Stimulated activated CD4-positive, alpha-beta T cell treated with anti-CD3 and anti-CD28 coated beads, TNF-alpha, amount 100 ng/mL, for 48 hours (primary cell): ENCODE measurements at regions not wholly inside any gene's neighbourhood (a gene's known extent, or its start where the extent isn't known, plus 50 kb on each side); places are given as distances from the start of the nearest gene placed in this dataset.

Experiments
- DNase-seq, 3 donors: peaks; one replicate each; pipeline ENCODE4 v3.0.0-alpha.2; 2020; ENCODE audit warnings: low read depth in 3 of 3

GRCh38 chr5:2493356-2493755 lies 258.1 kb downstream of the IRX2 start:
- no peak for DNase-seq

GRCh38 chr5:2492476-2492875 lies 259.0 kb downstream of the IRX2 start:
- no peak for DNase-seq

- no peak for DNase-seq
These were observed 259.6 kb downstream of the IRX2 start for GRCh38 chr5:2491846-2492245.

GRCh38 chr5:2489306-2489705 lies 262.2 kb downstream of the IRX2 start:
- no peak for DNase-seq

DNA sequence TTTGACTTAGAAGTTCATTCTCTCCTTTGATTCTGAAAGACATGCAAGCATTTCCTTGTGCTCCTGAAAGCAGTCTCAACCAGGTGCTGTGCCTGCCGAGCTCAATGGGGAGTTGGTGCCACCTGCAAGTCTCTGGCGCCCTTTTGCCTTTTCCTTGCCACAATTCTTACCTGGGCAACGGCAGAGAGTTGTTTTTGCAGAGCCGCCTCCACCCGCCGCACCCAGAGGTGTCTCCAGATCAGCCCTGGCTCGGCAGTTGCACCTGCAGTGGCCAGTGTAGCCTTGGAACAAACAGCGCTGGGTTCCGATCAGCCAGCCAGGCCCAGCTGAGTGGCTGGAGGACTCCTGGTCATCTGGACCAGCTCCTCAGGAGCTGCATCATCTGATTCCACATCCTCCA lies 262.9 kb downstream of the IRX2 start:
- DNase-seq: no peak

GRCh38 chr5:2487152-2487763 lies 264.2 kb downstream of the IRX2 start:
- no peak for DNase-seq

DNA sequence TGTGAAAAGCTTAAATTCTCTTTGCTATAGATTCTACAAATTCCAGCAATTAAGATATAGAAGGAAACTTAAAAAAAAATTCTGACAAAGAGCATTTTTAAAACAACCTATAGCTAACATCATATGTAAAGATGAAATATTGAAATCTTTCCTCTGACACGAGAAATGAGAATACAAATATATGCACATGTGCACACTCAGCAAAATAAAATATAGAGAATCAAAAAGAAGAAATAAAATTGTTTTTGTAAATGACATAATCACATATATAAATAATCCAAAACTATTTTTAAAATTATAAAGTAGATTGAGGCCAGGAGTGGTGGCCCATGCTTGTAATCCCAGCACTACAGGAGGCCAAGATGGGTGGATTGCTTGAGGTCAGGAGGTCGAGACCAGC lies 265.1 kb downstream of the IRX2 start:
- no peak for DNase-seq

DNA sequence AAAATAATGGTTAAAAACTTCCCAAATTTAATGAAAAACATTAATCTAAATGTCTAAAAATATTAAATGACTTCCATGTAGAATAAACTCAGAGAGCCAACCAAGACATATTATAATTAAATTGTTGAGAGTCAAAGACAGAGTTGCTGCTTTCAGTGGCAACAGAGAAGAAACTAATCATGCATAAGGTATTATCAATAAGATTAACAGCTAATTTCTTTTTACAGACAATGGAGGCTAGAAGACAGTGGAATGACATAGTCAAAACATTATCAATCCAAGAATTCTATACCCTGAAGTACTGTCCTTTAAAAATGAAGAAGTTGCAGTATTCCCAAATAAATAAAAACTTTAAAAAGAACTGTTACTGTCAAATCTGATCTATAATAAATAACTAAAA lies 268.7 kb downstream of the IRX2 start:
- DNase-seq: no peak

DNA sequence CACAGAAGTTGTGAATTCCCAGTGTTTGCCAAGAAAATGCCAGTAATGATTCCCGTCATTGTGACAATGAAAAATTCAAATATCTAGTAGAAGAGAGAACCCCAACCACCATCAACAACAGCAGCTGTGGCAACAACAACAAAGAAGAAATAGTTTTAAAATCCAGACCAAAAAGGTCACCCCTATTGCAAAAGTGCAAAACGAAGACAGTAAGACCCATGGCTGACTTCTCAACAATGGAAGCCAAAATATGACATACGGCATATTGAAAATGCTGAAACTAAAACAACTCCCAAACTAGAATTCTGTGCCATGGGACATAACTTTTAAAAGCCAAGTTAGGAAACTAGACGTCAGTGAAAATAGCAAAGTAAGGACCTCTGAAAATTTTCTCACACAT lies 270.6 kb downstream of the IRX2 start:
- no peak for DNase-seq

- no peak for DNase-seq
These were observed 275.6 kb downstream of the IRX2 start for GRCh38 chr5:2475902-2476301.

DNA sequence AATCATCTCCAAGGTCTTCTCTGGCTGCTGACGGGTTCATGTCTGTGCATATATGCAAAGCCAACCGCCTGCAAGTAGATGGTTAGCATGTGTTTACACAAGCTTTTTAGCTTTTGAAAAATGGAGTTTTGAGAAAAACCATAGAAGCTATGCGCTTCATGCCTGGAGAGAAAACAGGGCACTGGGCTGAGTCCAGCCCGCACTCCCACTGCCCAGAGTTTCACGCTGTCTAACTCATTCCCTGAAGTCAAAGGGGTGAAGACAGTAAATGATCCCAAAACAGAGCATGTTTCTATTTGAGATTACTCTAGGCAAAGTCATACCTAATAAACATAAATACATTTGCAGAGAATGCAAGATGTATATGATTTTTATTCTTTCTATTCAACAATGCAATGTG lies 278.8 kb downstream of the IRX2 start:
- DNase-seq: no peak

- DNase-seq: no peak
These were observed 280.2 kb downstream of the IRX2 start for GRCh38 chr5:2471152-2471879.

DNA sequence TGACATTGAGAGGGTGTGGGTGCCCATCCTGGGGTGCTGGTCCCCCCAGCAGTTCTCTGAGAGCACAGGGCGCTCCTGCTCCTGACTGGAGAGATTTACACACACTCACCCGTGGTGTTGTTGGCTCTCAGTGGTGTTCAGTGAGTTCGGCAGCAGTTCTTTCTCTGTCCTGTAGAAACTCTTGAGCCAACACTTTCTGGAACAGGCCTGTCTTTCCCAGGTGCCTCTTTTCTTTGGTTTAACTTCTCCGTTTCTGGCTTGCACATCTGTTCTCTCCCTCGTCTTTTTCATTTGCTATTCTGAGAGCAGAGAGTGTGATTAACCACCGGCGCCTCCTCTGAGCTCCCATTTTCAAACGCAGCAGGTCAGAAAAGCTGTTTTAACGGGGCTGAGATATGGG lies 284.5 kb downstream of the IRX2 start:
- no peak for DNase-seq

GRCh38 chr5:2465383-2465782 lies 286.1 kb downstream of the IRX2 start:
- DNase-seq: no peak

DNA sequence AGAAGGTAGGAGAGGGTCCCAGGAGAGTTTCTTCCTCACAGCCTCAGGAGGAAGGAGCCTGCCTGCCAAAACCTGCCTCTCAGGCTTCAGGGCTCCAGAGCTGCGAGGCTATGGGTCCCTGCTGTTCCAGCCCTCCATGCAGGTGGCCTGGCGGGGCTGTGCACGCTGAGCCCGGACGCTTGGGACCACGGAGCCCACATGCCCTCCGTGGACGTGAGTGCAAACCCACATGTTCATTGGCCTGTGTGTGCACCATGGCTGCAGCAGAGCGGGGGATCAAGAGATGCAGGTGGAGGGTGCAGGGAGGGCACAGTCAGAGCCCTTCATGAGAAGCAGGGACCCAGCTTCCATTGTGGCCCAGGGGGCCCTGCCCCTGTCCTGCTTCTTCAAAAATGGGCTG lies 287.3 kb downstream of the IRX2 start:
- no peak for DNase-seq

- no peak for DNase-seq
These were observed 289.5 kb downstream of the IRX2 start for GRCh38 chr5:2461701-2462691.

- no peak for DNase-seq
These were observed 291.4 kb downstream of the IRX2 start for GRCh38 chr5:2460098-2460497.

GRCh38 chr5:2459251-2459650 lies 292.2 kb downstream of the IRX2 start:
- DNase-seq: no peak

- no peak for DNase-seq
These were observed 295.6 kb downstream of the IRX2 start for GRCh38 chr5:2455878-2456277.

DNA sequence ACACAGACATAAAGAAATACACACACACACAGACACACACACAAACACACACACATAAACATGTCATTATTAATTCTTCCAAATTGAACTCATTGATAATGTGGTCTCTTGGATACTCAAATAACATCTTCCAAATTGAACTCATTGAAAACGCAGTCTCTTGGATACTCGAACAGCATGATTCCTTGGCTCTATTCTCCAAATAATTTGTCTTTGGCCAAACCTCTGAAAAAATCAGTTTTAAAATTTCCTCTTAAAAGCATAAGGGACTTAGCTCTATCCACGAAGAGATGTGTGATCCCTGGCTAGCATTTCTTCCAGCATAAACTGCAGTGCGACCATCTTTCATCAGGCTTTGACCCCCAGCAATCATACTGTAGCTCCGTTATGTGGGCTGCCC lies 296.6 kb downstream of the IRX2 start:
- no peak for DNase-seq

DNA sequence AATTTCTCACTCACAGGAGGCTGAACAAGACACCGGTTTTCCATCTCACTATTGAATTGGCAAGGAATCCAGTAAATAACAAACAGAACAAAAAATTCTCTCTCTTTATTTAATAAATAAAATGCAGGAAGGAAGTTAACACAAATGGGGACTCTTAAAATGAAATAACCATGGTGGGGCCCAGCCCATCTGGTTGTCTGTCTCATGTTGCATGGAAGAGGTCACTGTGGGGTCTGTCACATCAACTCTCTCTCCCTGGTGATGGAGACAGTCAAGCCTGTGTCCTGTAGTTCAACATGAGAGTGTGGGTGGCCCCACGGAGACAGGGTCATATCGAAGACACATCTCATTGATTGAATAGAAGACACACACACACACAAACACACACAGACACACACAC lies 297.7 kb downstream of the IRX2 start:
- DNase-seq: no peak

- no peak for DNase-seq
These were observed 300.4 kb downstream of the IRX2 start for GRCh38 chr5:2451100-2451499.
